T-helper 1 cell treated with Interleukin-12 subunit alpha and Interleukin-12 subunit beta and Interleukin-4 antibody, amounts not matched to agents 30 μg/mL and 1 μg/mL, for 36 hours (primary cell): ENCODE measurements at regions not wholly inside any gene's neighbourhood (a gene's known extent, or its start where the extent isn't known, plus 50 kb on each side); places are given as distances from the start of the nearest gene placed in this dataset.

Source experiments
- H3K27ac Mint-ChIP-seq: one replicate; pipeline ENCODE4 v1.8.0; 2021; ENCODE audit warnings: mild to moderate bottlenecking, mixed read lengths
- H3K27me3 Mint-ChIP-seq: one replicate; pipeline ENCODE4 v1.8.0; 2021; ENCODE audit warnings: low read depth, mixed read lengths
- H3K36me3 Mint-ChIP-seq: one replicate; pipeline ENCODE4 v1.8.0; 2021; ENCODE audit warnings: low read depth, mixed read lengths
- H3K4me1 Mint-ChIP-seq: one replicate; pipeline ENCODE4 v1.8.0; 2021; ENCODE audit warnings: low read depth, mixed read lengths
- H3K4me3 Mint-ChIP-seq: one replicate; pipeline ENCODE4 v1.8.0; 2021; ENCODE audit warnings: mild to moderate bottlenecking, moderate library complexity, mixed read lengths
- H3K9me3 Mint-ChIP-seq: one replicate; pipeline ENCODE4 v1.8.0; 2021; ENCODE audit warnings: mixed read lengths

DNA sequence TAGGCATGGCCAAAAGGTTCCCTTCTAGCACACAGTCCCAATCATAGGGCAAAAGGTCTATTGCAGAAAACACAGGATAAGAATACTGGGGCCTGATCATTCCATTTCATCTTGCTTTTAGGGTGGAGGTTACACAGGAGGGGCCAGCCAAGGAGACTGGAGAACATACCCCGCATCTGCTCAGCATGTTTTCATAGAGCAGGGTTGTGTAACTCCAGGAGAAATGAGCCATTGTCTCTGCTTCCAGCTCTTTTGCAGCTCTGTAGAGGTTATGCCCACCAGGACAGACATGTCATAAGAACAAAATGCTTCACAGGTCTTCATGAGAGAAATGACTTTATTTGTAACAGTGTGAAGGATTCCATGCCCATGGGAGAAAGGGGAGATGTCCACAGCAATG, 742.8 kb downstream of the DACH1 start:
- no peaks in the 10 kb centered on the region for H3K4me1 Mint-ChIP-seq
- H3K4me3 Mint-ChIP-seq = no peak overlapping the region
- no peak overlapping the region for H3K27ac Mint-ChIP-seq
- no peaks in the 10 kb centered on the region for H3K27me3 Mint-ChIP-seq
- no peaks in the 10 kb centered on the region for H3K9me3 Mint-ChIP-seq
- no peaks in the 10 kb centered on the region for H3K36me3 Mint-ChIP-seq

DNA sequence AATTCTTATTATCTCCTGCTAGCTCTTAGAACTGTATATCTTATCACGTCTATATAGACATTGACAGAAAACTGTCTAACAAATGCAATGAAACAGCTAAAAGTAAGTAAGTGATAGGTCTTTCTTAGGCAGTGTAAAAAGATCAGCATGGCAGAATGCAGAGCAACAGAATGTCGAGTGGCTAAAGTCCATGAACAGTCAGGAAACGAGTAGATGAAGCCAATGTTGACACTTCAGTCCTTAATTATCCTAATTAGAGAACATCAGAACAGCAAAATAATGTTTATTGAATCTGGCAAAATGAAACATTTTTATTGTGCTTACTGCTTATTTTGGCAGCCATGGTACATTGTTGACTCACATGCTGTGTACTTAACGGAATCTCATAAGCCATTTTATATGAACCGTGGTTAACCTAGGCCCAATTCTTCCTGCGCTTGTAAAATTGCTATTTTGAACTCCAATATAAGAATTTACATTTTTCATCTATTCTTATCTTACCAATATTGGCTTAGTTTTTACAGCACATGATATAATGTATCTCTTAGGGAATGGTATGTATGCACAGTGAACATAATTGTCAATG, 748.1 kb downstream of the DACH1 start:
- no peak overlapping the region for H3K4me3 Mint-ChIP-seq
- no peaks in the 10 kb centered on the region for H3K9me3 Mint-ChIP-seq
- H3K4me1 Mint-ChIP-seq = no peaks in the 10 kb centered on the region
- no peaks in the 10 kb centered on the region for H3K36me3 Mint-ChIP-seq
- H3K27me3 Mint-ChIP-seq = no peaks in the 10 kb centered on the region
- H3K27ac Mint-ChIP-seq = no peak overlapping the region

DNA sequence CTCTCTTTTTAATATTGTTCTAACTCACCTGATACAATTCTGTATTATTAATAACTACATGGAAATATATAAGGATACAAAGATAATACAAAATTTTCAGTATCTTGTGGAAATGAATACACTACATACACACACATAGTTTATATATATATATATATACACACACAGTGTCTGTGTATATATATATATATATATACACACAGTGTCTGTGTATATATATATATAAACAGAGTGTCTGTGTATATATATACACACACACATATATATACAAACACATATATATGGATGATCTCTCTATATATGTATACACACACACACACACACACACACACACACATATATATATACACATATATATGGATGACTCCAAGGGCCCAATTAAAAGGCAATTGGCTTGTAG, 749.1 kb downstream of the DACH1 start:
- Mint-ChIP-seq H3K4me1 (no peaks in the 10 kb centered on the region), H3K9me3 (no peaks in the 10 kb centered on the region)

DNA sequence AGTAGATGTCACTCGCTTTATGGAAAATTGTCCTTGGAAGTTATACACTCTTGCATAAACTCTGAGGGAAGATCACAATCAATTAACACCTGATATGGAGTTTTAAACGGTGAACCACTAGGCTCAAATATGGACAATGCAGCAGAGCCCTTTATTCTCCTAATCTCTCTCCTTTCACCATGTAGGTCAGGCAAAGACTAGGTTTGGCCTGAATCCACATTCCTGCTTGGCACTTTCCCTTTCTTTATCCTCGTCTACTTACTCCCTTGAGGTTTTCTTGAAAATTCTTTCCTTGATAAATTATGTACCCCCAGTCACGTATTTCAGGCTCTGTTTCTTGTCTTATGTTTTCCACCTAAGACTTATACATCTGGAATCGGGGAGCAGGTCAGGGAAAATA, 751.7 kb downstream of the DACH1 start:
- H3K4me3 Mint-ChIP-seq = no peak overlapping the region
- H3K9me3 Mint-ChIP-seq = no peaks in the 10 kb centered on the region
- no peaks in the 10 kb centered on the region for H3K27me3 Mint-ChIP-seq

More for the DNA sequence above, 749.1 kb downstream of the DACH1 start:
- no peaks in the 10 kb centered on the region for H3K36me3 Mint-ChIP-seq
- no peak overlapping the region for H3K4me3 Mint-ChIP-seq
- no peak overlapping the region for H3K27ac Mint-ChIP-seq
- H3K27me3 Mint-ChIP-seq = no peaks in the 10 kb centered on the region

DNA sequence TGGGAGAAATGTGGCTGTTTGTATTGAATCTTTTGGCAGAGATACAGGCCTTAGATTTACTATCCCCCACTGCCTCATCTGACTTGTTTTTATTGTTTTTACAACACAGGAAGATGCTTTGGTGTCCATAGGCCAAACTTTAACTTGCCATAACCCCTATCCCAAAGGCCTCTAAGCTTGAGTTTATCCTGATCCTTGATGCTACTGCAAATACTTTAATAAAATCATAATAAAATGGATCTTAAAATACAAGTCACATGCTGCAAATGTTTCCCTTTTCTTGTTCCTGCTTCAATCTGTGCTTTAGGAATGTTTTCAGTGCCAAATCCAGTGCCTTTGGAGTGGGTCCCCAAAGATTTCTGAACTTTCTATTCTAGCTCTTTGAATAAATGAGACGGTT, 770.6 kb downstream of the DACH1 start:
- no peaks in the 10 kb centered on the region for H3K9me3 Mint-ChIP-seq
- H3K4me1 Mint-ChIP-seq = no peaks in the 10 kb centered on the region
- H3K27me3 Mint-ChIP-seq = no peaks in the 10 kb centered on the region
- H3K4me3 Mint-ChIP-seq = no peak overlapping the region
- H3K36me3 Mint-ChIP-seq = no peaks in the 10 kb centered on the region
- H3K27ac Mint-ChIP-seq = no peak overlapping the region

More for the DNA sequence above, 751.7 kb downstream of the DACH1 start:
- Mint-ChIP-seq H3K4me1 (no peaks in the 10 kb centered on the region), H3K36me3 (no peaks in the 10 kb centered on the region), H3K27ac (no peak overlapping the region)

DNA sequence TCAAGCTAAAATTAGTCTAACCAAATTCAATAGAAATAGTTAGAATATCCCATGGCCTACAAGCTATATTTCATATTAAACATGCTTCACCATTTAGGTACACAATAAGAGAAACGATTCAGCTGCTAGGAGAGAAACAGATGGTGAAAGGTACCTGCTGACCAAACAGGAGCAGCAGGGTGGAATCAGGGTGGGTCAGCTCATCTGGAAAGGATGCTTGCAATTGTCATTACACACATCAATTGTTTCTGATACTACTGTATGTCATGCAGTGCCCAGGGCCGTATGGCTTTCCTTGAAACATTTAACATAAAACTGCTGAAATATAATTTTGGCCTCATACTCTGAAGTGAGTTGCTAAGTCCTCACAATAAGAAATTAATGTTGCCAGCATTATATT, 776.0 kb downstream of the DACH1 start:
- Mint-ChIP-seq H3K27ac (no peak overlapping the region), H3K4me3 (no peak overlapping the region), H3K36me3 (no peaks in the 10 kb centered on the region), H3K4me1 (no peaks in the 10 kb centered on the region), H3K9me3 (no peaks in the 10 kb centered on the region), H3K27me3 (no peaks in the 10 kb centered on the region)

DNA sequence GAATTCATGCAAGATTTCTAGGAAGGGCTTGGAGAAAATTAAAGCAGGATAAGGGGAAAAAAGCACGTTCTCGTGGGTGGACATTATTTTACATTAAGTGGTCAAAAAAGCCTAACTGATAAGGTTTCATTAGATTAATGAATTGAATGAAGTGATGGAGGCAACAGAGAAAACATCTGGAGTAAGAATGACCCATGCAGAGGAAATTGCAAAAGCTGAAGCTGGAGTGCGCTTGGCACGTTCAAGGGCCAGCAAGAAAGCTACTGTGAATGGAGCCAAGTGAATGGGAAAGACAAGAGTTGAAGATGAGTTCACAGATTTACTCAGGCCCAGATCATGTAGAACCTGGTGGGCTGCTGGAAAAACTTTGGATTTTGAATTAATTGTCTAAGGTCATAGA, 777.9 kb downstream of the DACH1 start:
- Mint-ChIP-seq H3K4me1 (no peaks in the 10 kb centered on the region), H3K4me3 (no peak overlapping the region), H3K27ac (no peak overlapping the region), H3K27me3 (no peaks in the 10 kb centered on the region), H3K9me3 (no peaks in the 10 kb centered on the region), H3K36me3 (no peaks in the 10 kb centered on the region)

DNA sequence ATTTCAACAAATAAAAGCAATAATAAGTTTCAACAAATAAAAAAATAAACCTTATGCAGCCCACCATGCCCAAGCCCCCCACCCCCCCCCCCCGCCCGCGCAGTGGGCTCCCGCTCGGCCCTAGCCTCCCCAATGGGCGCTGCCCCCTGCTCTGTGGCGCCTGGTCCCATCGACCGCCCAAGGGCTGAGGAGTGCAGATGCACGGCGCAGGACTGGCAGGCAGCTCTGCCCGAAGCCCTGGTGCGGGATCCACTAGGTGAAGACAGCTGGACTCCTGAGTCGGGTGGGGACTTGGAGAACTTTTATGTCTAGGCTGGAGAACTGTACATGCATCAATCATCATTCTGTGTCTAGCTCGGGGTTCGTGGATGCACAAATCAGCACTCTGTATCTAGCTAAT, 779.6 kb downstream of the DACH1 start:
- H3K27me3 Mint-ChIP-seq = no peaks in the 10 kb centered on the region
- no peak overlapping the region for H3K4me3 Mint-ChIP-seq
- no peak overlapping the region for H3K27ac Mint-ChIP-seq
- H3K4me1 Mint-ChIP-seq = no peaks in the 10 kb centered on the region
- H3K36me3 Mint-ChIP-seq = no peaks in the 10 kb centered on the region
- no peaks in the 10 kb centered on the region for H3K9me3 Mint-ChIP-seq

DNA sequence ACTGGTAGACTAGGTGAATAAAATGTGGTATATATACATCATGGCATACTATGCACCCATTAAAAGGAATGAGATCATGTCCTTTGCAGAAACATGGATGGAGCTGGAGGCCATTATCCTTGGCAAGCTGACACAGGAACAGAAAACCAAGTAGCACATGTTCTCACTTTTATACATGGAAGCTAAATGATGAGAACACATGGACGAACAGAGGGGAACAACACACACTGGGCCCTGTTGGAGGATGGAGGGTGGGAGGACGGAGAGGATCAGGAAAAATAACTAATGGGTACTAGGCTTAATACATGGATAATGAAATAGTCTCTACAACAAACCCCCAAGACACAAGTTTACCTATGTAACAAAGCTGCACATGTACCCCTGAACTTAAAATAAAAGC, 780.0 kb downstream of the DACH1 start:
- Mint-ChIP-seq H3K4me1 (no peaks in the 10 kb centered on the region), H3K27ac (no peak overlapping the region), H3K4me3 (no peak overlapping the region), H3K36me3 (no peaks in the 10 kb centered on the region), H3K9me3 (no peaks in the 10 kb centered on the region), H3K27me3 (no peaks in the 10 kb centered on the region)

DNA sequence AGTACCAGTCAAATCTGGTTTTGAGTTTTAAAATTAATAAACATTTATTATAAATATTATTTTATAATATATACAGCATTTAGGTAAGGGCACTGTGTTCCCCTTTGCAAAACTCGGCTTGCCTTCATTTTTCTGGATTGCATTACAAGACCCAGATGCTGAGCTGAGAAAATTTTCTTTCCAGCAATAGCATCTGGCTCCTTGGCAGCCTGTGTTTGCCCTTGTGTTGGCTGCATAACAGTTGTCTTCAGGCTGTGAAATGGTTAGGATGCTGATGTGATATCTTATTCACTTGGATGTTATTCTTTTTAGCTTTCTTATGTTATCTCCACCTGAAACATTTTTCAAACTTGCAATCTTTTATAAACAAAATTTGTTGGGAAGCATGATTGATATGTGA, 784.4 kb downstream of the DACH1 start:
- no peaks in the 10 kb centered on the region for H3K4me1 Mint-ChIP-seq
- H3K4me3 Mint-ChIP-seq = no peak overlapping the region
- no peak overlapping the region for H3K27ac Mint-ChIP-seq
- H3K36me3 Mint-ChIP-seq = no peaks in the 10 kb centered on the region
- H3K9me3 Mint-ChIP-seq = no peaks in the 10 kb centered on the region
- no peaks in the 10 kb centered on the region for H3K27me3 Mint-ChIP-seq

DNA sequence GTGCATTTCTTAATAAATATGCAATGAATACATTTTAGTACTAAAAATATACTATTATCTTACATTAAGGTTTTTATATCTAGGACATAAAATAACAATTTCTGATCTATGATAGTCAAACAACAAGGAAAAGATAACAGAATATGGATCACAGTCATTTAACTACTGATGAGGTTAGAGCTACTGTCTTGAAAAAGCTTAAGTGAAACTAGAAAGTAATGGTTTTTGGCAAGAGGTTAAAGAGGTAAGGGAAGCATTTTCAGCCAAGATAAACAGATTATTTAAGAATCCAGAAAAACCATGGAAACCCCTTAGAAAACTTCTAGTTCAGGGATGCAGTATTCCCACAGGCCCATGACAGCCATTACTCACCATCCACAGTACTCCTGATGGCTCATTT, 787.4 kb downstream of the DACH1 start:
- Mint-ChIP-seq H3K4me3 (no peak overlapping the region), H3K36me3 (no peaks in the 10 kb centered on the region), H3K27me3 (no peaks in the 10 kb centered on the region), H3K27ac (no peak overlapping the region), H3K4me1 (no peaks in the 10 kb centered on the region), H3K9me3 (no peaks in the 10 kb centered on the region)

DNA sequence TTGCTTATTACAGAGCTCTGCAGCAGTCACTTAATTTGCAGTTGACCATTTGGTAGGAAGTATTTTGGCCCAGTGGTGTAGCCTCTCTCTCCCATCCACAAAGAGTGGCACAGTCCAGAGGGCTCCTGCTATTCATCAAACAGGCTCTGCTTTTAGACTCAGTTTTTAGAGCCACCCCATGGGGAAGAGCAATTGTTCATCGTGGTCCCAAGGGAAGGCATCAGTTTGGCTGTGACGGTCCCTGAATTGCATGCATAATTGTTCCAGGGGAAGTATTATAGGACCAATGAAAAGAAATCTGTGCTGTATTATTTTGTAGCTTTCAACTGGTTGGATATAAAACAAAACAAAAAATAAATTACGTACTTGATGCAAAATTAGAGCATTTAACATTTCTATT, 799.0 kb downstream of the DACH1 start:
- Mint-ChIP-seq H3K27ac (no peak overlapping the region), H3K9me3 (peaks cover 12% of the 10 kb centered on the region), H3K27me3 (no peaks in the 10 kb centered on the region), H3K4me1 (no peaks in the 10 kb centered on the region), H3K4me3 (no peak overlapping the region), H3K36me3 (no peaks in the 10 kb centered on the region)

DNA sequence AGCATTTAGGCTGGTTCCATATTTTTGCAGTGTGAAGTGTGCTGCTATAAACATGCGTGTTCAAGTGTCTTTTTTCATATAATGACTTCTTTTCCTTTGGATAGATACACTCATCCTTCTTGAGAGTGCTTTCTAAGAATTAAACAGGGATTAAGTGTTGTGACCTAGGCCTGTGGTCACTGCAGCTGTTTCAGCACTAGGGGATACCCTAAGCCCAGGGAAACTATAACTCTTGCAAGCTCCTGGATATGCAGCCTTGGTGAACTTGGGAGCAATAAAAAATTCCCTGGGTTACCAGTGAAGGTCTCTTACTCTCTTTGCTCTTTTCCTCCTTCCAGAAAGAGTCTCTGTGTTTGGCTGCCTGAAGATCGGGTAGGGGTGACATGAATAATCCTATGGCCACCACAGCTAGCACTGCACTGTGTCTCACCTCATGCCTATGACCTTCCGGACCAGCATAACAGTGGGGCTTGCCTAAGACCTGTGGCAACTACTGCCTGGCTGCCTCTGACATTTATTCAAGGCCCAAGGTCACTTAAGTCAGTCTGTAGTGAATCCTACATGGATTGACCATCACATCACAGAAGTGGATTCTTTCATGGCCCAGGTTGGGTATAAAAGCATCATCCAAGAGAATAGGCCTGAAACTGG, 799.7 kb downstream of the DACH1 start:
- Mint-ChIP-seq H3K27ac (no peak overlapping the region), H3K27me3 (no peaks in the 10 kb centered on the region), H3K4me3 (no peak overlapping the region), H3K9me3 (peaks cover 16% of the 10 kb centered on the region), H3K36me3 (no peaks in the 10 kb centered on the region), H3K4me1 (no peaks in the 10 kb centered on the region)

DNA sequence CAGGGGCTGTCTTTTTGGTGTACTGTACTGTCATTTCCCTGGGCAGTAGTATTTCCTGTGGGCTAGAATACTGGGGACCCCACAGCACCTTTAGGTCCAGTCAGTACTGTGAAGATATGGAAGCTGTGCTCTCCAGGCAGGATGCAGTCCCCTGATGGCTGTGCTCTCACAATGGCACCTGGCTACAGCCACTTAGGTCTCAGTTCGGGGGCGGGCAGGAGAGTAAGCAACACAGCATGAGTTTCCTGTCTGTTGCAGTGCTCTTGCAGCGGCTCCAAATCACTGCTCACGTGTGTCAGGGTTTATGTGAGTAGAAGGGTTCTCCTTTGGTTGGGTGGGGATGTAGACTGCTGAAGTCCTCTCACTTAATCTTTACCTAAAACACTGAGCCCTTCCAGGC, 810.4 kb downstream of the DACH1 start:
- H3K36me3 Mint-ChIP-seq = no peaks in the 10 kb centered on the region
- H3K27ac Mint-ChIP-seq = no peak overlapping the region
- H3K27me3 Mint-ChIP-seq = no peaks in the 10 kb centered on the region

DNA sequence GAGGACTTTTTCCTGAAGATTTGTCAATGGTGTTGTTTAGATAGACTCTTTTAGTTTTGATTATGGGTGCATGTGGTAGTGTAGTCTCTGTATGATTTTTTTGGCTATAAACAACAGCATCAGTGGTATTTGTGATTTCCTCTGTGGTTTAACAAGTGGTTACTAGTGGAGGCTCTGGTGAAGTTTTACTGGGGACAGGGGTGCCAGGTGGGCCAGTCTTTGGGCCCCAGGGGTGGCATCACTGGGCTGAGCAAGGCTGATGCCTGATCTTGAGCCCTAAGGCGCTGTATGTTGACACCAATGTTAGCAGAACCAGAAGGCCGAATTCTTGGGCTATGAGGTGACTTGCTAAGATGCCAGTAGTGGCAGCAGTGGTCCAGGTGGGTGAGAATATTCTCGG, 811.4 kb downstream of the DACH1 start:
- Mint-ChIP-seq H3K4me3 (no peak overlapping the region), H3K27me3 (no peaks in the 10 kb centered on the region), H3K4me1 (no peaks in the 10 kb centered on the region), H3K36me3 (no peaks in the 10 kb centered on the region), H3K27ac (no peak overlapping the region), H3K9me3 (no peaks in the 10 kb centered on the region)

More for the DNA sequence above, 810.4 kb downstream of the DACH1 start:
- no peaks in the 10 kb centered on the region for H3K4me1 Mint-ChIP-seq
- H3K4me3 Mint-ChIP-seq = no peak overlapping the region
- no peaks in the 10 kb centered on the region for H3K9me3 Mint-ChIP-seq

DNA sequence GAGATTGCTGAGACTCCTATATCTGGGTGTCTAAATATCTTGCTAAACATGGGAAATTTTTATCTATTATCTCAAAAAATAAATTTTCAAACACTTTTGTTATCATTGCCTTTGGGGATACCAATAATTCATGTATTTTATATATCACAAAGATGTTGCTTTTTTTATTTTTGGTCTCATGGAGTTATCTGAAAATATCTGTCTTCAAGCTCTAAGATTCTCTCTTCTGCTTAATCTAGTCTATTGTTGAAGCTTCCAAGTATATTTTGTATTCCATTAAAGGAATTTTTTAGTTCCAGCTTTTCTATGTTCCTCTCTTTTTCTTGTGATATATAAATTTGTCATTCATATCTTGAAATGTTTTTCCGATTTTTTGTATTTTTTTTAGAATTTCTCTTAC, 812.0 kb downstream of the DACH1 start:
- H3K36me3 Mint-ChIP-seq = no peaks in the 10 kb centered on the region
- H3K4me3 Mint-ChIP-seq = no peak overlapping the region
- H3K9me3 Mint-ChIP-seq = no peaks in the 10 kb centered on the region
- H3K27me3 Mint-ChIP-seq = no peaks in the 10 kb centered on the region
- no peak overlapping the region for H3K27ac Mint-ChIP-seq
- H3K4me1 Mint-ChIP-seq = no peaks in the 10 kb centered on the region
